PC-9 (cell line): ENCODE measurements at regions not wholly inside any gene's neighbourhood (a gene's known extent, or its start where the extent isn't known, plus 50 kb on each side); places are given as distances from the start of the nearest gene placed in this dataset.

Experiments
- CTCF ChIP-seq: fragments of 200-600 bp; sonication (generic); conservative IDR thresholded peaks from 2 replicates; pipeline ENCODE4 v1.6.1; 2017; ENCODE audit warnings: mixed run types, antibody characterized with exemption, mild to moderate bottlenecking, moderate library complexity
- EZH2 ChIP-seq: fragments of 200-600 bp; sonication (generic); IDR thresholded peaks from 2 replicates; pipeline ENCODE4 v1.8.0; 2017; ENCODE audit warnings: antibody characterized with exemption, low read depth

- TF ChIP-seq CTCF (no peak), EZH2 (no peak)
These were observed 79.4 kb upstream of the HELT start for GRCh38 chr4:184938871-184939270.
